ENCODE measurements at regions not wholly inside any gene's neighbourhood (a gene's known extent, or its start where the extent isn't known, plus 50 kb on each side); places are given as distances from the start of the nearest gene placed in this dataset.

GRCh38 chr13:106172176-106172905, 363.1 kb downstream of the EFNB2 start:
- TF ChIP-seq CTCF (IDR thresholded peaks at IDR 0.05; ENCODE audit: insufficient read depth, low read length, severe bottlenecking) = no peak
- Histone ChIP-seq H3K36me3 (ENCODE audit: control insufficient read depth, insufficient read depth, low read length) (no peaks in the 10 kb centered on the region), H3K4me3 (ENCODE audit: low read depth, low read length) (no peak overlapping the region), H3K27me3 (ENCODE audit: control insufficient read depth, insufficient read depth, low read length) (no peaks in the 10 kb centered on the region)
- DNase-seq (ENCODE audit: low read depth) (no peak), FAIRE-seq (no peak)

- Histone ChIP-seq H3K36me3 (ENCODE audit: control insufficient read depth, insufficient read depth, low read length) (no peaks in the 10 kb centered on the region), H3K4me3 (ENCODE audit: low read depth, low read length) (no peak overlapping the region), H3K27me3 (ENCODE audit: control insufficient read depth, insufficient read depth, low read length) (no peaks in the 10 kb centered on the region)
- no peak for FAIRE-seq
- no peak for TF ChIP-seq CTCF (IDR thresholded peaks at IDR 0.05; ENCODE audit: insufficient read depth, low read length, severe bottlenecking)
- DNase-seq (ENCODE audit: low read depth) = no peak
Measured at GRCh38 chr13:106163426-106163825, 372.0 kb downstream of the EFNB2 start.

- FAIRE-seq = no peak
- TF ChIP-seq CTCF (IDR thresholded peaks at IDR 0.05; ENCODE audit: insufficient read depth, low read length, severe bottlenecking) = no peak
- Histone ChIP-seq H3K36me3 (ENCODE audit: control insufficient read depth, insufficient read depth, low read length) (no peaks in the 10 kb centered on the region), H3K4me3 (ENCODE audit: low read depth, low read length) (no peak overlapping the region), H3K27me3 (ENCODE audit: control insufficient read depth, insufficient read depth, low read length) (no peaks in the 10 kb centered on the region)
- DNase-seq (ENCODE audit: low read depth) = no peak
Measured at GRCh38 chr13:106161146-106161545, 374.3 kb downstream of the EFNB2 start.

- H3K36me3 ChIP-seq (ENCODE audit: control insufficient read depth, insufficient read depth, low read length) = no peaks in the 10 kb centered on the region
- no peak overlapping the region for H3K4me3 ChIP-seq (ENCODE audit: low read depth, low read length)
- DNase-seq (ENCODE audit: low read depth) (no peak), FAIRE-seq (no peak)
- no peak for TF ChIP-seq CTCF (IDR thresholded peaks at IDR 0.05; ENCODE audit: insufficient read depth, low read length, severe bottlenecking)
- H3K27me3 ChIP-seq (ENCODE audit: control insufficient read depth, insufficient read depth, low read length) = no peaks in the 10 kb centered on the region
Measured at GRCh38 chr13:106159295-106160195, 375.9 kb downstream of the EFNB2 start.

- Histone ChIP-seq H3K27me3 (ENCODE audit: control insufficient read depth, insufficient read depth, low read length) (no peaks in the 10 kb centered on the region), H3K36me3 (ENCODE audit: control insufficient read depth, insufficient read depth, low read length) (no peaks in the 10 kb centered on the region), H3K4me3 (ENCODE audit: low read depth, low read length) (no peak overlapping the region)
- peak; percentile 86 for FAIRE-seq
- no peak for TF ChIP-seq CTCF (IDR thresholded peaks at IDR 0.05; ENCODE audit: insufficient read depth, low read length, severe bottlenecking)
- DNase-seq (ENCODE audit: low read depth) = peak; percentile 100
Measured at GRCh38 chr13:106156468-106156867, 379.0 kb downstream of the EFNB2 start.
